ENCODE measurements at regions not wholly inside any gene's neighbourhood (a gene's known extent, or its start where the extent isn't known, plus 50 kb on each side); places are given as distances from the start of the nearest gene placed in this dataset.

DNA sequence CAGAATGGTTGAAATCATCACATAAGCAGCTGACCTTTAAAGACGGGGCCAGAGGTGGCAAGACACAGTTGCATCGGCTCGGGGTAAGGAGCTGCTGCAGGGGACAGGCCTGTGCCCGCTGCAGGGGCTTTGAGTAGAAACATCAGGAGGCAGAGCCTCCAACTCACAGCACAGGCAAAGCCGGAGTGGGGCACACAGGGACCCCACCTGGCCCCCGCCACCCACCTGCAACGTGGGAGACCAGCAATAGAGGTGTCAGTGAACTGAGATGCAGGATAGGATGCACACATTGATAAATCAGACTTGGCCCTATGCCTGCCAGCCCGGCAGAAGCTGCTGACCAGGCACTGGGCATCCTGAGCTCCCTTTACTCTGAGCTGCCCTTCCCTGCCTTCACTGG lies 257.2 kb downstream of the NPHP4 start:
- CTCF ChIA-PET, result interaction anchor here (1.1 kb wide), 1 partner anchor 11 kb away, joined by 6 read pairs; no protein-coding TSS in a partner anchor
- no peak for TF ChIP-seq LEF1 (IDR thresholded peaks at IDR 0.05; ENCODE audit: borderline replicate concordance)
- no peak for TF ChIP-seq L3MBTL2 (conservative IDR thresholded peaks at IDR 0.05)
- no peak for TF ChIP-seq HDGF (IDR thresholded peaks at IDR 0.05; ENCODE audit: borderline replicate concordance)
- no peak for TF ChIP-seq FOXA1 (IDR thresholded peaks at IDR 0.05)
- no peak for TF ChIP-seq TARDBP (IDR thresholded peaks at IDR 0.05)
- TF ChIP-seq PKNOX1 (IDR thresholded peaks at IDR 0.05), result no peak
- no peak for TF ChIP-seq SUZ12 (IDR thresholded peaks at IDR 0.05)
- TF ChIP-seq FOXK2 (IDR thresholded peaks at IDR 0.05), result no peak
- no peak for TF ChIP-seq ZNF384 (IDR thresholded peaks at IDR 0.05)
- TF ChIP-seq BHLHE40 (IDR thresholded peaks at IDR 0.05; ENCODE audit: borderline replicate concordance), result no peak
- no peak for TF ChIP-seq FOXM1 (IDR thresholded peaks at IDR 0.05; ENCODE audit: borderline replicate concordance)
- TF ChIP-seq NFRKB (IDR thresholded peaks at IDR 0.05), result no peak
- no peak for TF ChIP-seq ELF4 (IDR thresholded peaks at IDR 0.05)
- no peak for TF ChIP-seq CTBP1 (IDR thresholded peaks at IDR 0.05; ENCODE audit: borderline replicate concordance)
- no peak for TF ChIP-seq SP1 (IDR thresholded peaks at IDR 0.05)
- no peak for TF ChIP-seq ARNT (IDR thresholded peaks at IDR 0.05)
- POLR2A ChIA-PET, result no interaction called here
- no peak for DNase-seq (ENCODE audit: extremely low spot score)

DNA sequence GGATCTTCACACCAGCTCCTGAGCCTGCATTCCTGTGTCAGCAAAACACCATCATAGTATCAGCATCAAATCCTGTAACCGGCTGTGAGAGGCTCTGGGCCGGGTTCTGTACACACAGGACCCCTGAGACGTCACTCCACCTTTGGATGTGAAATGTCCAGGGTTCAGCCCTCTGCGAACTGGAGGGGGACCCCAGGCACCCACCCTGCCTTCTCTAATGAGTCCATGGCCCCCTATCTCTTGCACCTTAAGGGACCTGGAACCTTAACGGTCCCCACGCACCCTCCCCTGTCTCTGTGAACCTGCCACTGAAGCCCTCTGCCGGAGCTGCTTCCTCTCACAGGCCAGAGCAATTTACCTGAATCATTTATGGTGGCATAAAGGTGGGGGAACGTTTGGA lies 257.8 kb downstream of the NPHP4 start:
- no peak for DNase-seq (ENCODE audit: extremely low spot score)
- no peak for TF ChIP-seq LEF1 (IDR thresholded peaks at IDR 0.05; ENCODE audit: borderline replicate concordance)
- no peak for TF ChIP-seq TARDBP (IDR thresholded peaks at IDR 0.05)
- TF ChIP-seq NFRKB (IDR thresholded peaks at IDR 0.05), result no peak
- no peak for TF ChIP-seq FOXM1 (IDR thresholded peaks at IDR 0.05; ENCODE audit: borderline replicate concordance)
- TF ChIP-seq ZNF384 (IDR thresholded peaks at IDR 0.05), result no peak
- TF ChIP-seq PKNOX1 (IDR thresholded peaks at IDR 0.05), result no peak
- no peak for TF ChIP-seq SUZ12 (IDR thresholded peaks at IDR 0.05)
- no peak for TF ChIP-seq ELF4 (IDR thresholded peaks at IDR 0.05)
- ChIA-PET POLR2A (no interaction called here), CTCF (no interaction called here)

DNA sequence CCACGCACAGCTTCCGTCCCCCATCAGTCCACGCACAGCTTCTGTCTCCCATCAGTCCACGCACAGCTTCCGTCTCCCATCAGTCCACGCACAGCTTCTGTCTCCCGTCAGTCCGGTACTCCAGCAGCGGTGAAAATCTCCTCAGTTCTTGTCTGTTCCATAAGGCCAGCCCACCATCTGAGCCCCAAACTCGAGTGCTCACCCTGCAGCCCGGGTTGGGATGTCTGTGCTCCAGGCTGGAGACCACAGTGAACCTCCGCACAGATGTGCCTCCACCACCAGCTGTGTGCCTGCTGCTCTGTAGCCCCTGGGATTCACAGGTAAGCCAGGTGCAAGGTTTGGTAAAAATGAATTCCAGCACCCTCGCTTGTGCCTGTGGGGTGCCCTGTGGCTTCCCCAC lies 258.6 kb downstream of the NPHP4 start:
- ChIA-PET CTCF (no interaction called here), POLR2A (no interaction called here)
- no peak for DNase-seq (ENCODE audit: extremely low spot score)
- TF ChIP-seq ELF4 (IDR thresholded peaks at IDR 0.05) (no peak), ARNT (IDR thresholded peaks at IDR 0.05) (no peak), BHLHE40 (IDR thresholded peaks at IDR 0.05; ENCODE audit: borderline replicate concordance) (no peak), L3MBTL2 (conservative IDR thresholded peaks at IDR 0.05) (no peak), LEF1 (IDR thresholded peaks at IDR 0.05; ENCODE audit: borderline replicate concordance) (no peak), SUZ12 (IDR thresholded peaks at IDR 0.05) (no peak), NFRKB (IDR thresholded peaks at IDR 0.05) (no peak), SP1 (IDR thresholded peaks at IDR 0.05) (no peak), CTBP1 (IDR thresholded peaks at IDR 0.05; ENCODE audit: borderline replicate concordance) (no peak), HDGF (IDR thresholded peaks at IDR 0.05; ENCODE audit: borderline replicate concordance) (no peak), TARDBP (IDR thresholded peaks at IDR 0.05) (no peak)

- CTCF ChIA-PET, result interaction anchor here (0.7 kb wide), 1 partner anchor 15 kb away, joined by 3 read pairs; no protein-coding TSS in a partner anchor
- POLR2A ChIA-PET, result no interaction called here
- TF ChIP-seq L3MBTL2 (conservative IDR thresholded peaks at IDR 0.05), result no peak
- TF ChIP-seq SUZ12 (IDR thresholded peaks at IDR 0.05), result no peak
- TF ChIP-seq ARNT (IDR thresholded peaks at IDR 0.05), result no peak
- no peak for TF ChIP-seq TARDBP (IDR thresholded peaks at IDR 0.05)
- TF ChIP-seq LEF1 (IDR thresholded peaks at IDR 0.05; ENCODE audit: borderline replicate concordance), result no peak
- TF ChIP-seq NFRKB (IDR thresholded peaks at IDR 0.05), result no peak
- no peak for TF ChIP-seq PKNOX1 (IDR thresholded peaks at IDR 0.05)
- no peak for TF ChIP-seq HDGF (IDR thresholded peaks at IDR 0.05; ENCODE audit: borderline replicate concordance)
- no peak for TF ChIP-seq SP1 (IDR thresholded peaks at IDR 0.05)
- no peak for DNase-seq (ENCODE audit: extremely low spot score)
These were observed 261.2 kb downstream of the NPHP4 start for GRCh38 chr1:5731110-5731423.

DNA sequence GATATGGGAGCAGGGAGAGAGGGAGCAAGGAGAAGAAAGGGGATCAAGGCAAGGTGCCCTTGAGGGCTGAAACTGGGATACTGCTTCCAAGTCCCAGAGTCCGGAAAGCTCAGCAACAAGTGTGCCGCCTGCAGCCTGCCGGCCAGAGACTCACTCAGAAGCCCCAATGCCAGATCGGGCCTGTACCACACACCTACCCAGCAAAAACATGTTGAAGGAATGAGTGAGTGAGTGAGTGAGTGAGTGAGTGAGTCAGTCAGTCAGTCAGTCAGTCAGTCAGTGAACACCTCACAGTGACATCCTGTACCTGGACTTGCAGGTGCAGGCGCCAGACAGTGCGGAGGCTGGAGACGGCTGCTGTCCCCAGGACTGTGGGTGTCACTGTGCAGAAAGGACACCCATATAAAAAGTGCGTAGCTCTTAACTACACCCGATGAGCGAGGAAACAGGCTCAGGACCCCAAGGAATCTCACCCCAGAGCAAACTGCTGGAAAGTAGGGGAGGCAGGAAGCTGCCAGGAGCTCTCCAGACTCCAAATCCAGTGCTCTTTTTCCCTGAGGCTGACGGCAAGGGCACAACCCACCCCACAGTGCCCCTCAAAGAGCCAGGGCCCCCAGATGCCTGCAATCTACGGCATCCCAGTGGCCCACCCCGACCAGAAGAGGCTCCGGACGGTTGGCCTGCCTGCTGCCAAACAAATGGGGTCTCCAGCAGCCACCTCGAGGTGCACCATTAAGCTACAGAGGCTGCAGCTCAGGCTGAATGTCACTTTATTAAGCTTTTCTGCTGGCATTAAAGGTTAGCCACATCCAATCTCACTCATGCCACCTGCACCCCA lies 261.7 kb downstream of the NPHP4 start:
- CTCF ChIA-PET, result no interaction called here
- TF ChIP-seq CTBP1 (IDR thresholded peaks at IDR 0.05; ENCODE audit: borderline replicate concordance) (no peak), SP1 (IDR thresholded peaks at IDR 0.05) (no peak), FOXM1 (IDR thresholded peaks at IDR 0.05; ENCODE audit: borderline replicate concordance) (no peak), FOXK2 (IDR thresholded peaks at IDR 0.05) (no peak), TARDBP (IDR thresholded peaks at IDR 0.05) (no peak), PKNOX1 (IDR thresholded peaks at IDR 0.05) (no peak), ZNF384 (IDR thresholded peaks at IDR 0.05) (no peak), ELF4 (IDR thresholded peaks at IDR 0.05) (no peak), FOXA1 (IDR thresholded peaks at IDR 0.05) (no peak), BHLHE40 (IDR thresholded peaks at IDR 0.05; ENCODE audit: borderline replicate concordance) (no peak)
- POLR2A ChIA-PET, result no interaction called here
- DNase-seq (ENCODE audit: extremely low spot score), result no peak

Measured in HEK293T (cell line).